Activated CD8-positive, alpha-beta memory T cell treated with anti-CD3 and anti-CD28 coated beads for 4 hours (primary cell): ENCODE measurements at regions not wholly inside any gene's neighbourhood (a gene's known extent, or its start where the extent isn't known, plus 50 kb on each side); places are given as distances from the start of the nearest gene placed in this dataset.
"Not testable (repeated sequence)": the region's sequence is repeated elsewhere in the genome, so short reads cannot be mapped to it uniquely, and the experiment has no call there.

Experiments
- DNase-seq, 2 donors: peaks; one replicate each; pipeline ENCODE4 v3.0.0-alpha.2; 2020; ENCODE audit warnings: low read depth in 2 of 2

GRCh38 chr22:47535681-47536080 is 773.2 kb downstream of the TBC1D22A start:
- DNase-seq: no peak

GRCh38 chr22:47534804-47535410 is 772.5 kb downstream of the TBC1D22A start:
- DNase-seq: no peak

- no peak for DNase-seq
Measured at GRCh38 chr22:47533961-47534803, 771.7 kb downstream of the TBC1D22A start.

- DNase-seq: no peak
Measured at GRCh38 chr22:47517062-47517461, 754.6 kb downstream of the TBC1D22A start.

GRCh38 chr22:47515384-47516125 is 753.1 kb downstream of the TBC1D22A start:
- DNase-seq: no peak

GRCh38 chr22:47512617-47513016 is 750.2 kb downstream of the TBC1D22A start:
- DNase-seq: no peak

GRCh38 chr22:47504962-47505361 is 742.5 kb downstream of the TBC1D22A start:
- DNase-seq: no peak

- no peak for DNase-seq
Measured at GRCh38 chr22:47498969-47499495, 736.6 kb downstream of the TBC1D22A start.

GRCh38 chr22:47497666-47498065 is 735.2 kb downstream of the TBC1D22A start:
- DNase-seq: no peak

- DNase-seq: no peak
Measured at GRCh38 chr22:47495110-47495509, 732.7 kb downstream of the TBC1D22A start.

- not testable (repeated sequence) for DNase-seq
Measured at GRCh38 chr22:47488131-47488530, 725.7 kb downstream of the TBC1D22A start.

- no peak for DNase-seq
Measured at GRCh38 chr22:47486569-47487312, 724.3 kb downstream of the TBC1D22A start.

- no peak for DNase-seq
Measured at GRCh38 chr22:47484960-47485569, 722.6 kb downstream of the TBC1D22A start.

GRCh38 chr22:47476231-47476630 is 713.8 kb downstream of the TBC1D22A start:
- DNase-seq: no peak

- no peak for DNase-seq
Measured at GRCh38 chr22:47474895-47475294, 712.4 kb downstream of the TBC1D22A start.

GRCh38 chr22:47474464-47474863 is 712.0 kb downstream of the TBC1D22A start:
- DNase-seq: no peak

- no peak for DNase-seq
Measured at GRCh38 chr22:47472636-47473035, 710.2 kb downstream of the TBC1D22A start.

- no peak for DNase-seq
Measured at GRCh38 chr22:47471406-47471805, 709.0 kb downstream of the TBC1D22A start.

GRCh38 chr22:47465809-47466208 is 703.4 kb downstream of the TBC1D22A start:
- DNase-seq: no peak

- no peak for DNase-seq
Measured at GRCh38 chr22:47465222-47465621, 702.8 kb downstream of the TBC1D22A start.

GRCh38 chr22:47463220-47463619 is 700.8 kb downstream of the TBC1D22A start:
- no peak for DNase-seq
